HG02981 (cell line): ENCODE measurements at regions not wholly inside any gene's neighbourhood (a gene's known extent, or its start where the extent isn't known, plus 50 kb on each side); places are given as distances from the start of the nearest gene placed in this dataset.

Experiments used
- ATAC-seq: cut with Tn5 transposase; IDR thresholded peaks from one replicate; pipeline ENCODE4 v1.9.1; 2021; ENCODE audit warnings: mild to moderate bottlenecking, moderate library complexity; ENCODE audit not compliant: unreplicated experiment

DNA sequence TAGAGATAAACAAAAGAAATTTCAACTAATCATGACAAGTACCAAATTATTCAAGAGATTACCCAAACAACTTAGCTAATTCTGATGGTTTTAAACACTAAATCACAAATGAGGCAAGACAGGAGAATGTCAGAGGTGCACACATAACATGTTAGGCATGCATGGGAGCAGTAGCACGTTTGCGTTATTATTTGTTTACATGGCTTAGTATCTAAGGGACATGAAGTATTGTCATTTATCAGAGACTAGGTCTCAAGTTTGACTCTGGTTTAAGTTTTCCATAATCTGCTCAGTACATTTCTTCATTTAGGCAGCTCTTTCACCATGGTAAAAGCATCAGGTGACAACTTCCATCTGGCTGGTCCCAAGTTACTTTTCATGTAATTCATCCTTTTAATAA lies 244.1 kb upstream of the TNC start:
- no peak for ATAC-seq

DNA sequence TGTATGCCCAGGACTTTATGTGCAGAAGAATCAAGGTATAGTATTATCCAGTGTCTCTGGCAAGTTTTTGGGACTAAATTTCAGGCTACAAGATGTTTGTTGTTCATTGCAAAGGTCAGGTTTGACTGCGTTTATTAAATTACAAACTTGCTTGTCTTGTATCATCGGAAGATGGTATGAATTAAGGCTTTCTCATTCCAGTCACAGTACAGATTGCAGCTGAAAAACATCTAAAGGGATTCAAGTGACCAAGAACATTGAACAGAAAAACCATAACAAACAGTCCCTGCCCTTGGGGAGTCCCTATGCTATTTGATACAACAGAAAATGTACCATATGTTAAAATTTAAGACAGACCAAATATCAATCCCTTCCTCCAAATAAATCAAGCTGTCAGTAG lies 244.7 kb upstream of the TNC start:
- no peak for ATAC-seq

DNA sequence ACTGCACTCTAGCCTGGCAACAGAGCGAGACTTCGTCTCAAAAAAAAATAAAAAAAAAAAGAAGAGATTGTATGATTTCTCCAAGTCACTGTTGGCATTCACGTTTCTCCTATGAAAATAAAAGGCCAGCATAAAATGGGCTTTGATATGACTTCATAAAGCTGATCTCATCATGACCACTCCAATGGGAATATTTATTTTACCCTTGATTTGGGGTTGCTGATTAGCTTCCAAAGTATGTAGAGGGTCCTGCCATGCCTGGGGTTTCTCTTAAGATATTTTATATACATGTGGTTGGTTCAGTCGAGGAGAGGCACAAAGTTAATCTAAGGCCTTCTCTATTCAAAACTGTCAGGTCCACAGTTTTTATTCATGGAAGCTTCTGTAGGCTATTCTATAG lies 247.0 kb upstream of the TNC start:
- ATAC-seq, result no peak

DNA sequence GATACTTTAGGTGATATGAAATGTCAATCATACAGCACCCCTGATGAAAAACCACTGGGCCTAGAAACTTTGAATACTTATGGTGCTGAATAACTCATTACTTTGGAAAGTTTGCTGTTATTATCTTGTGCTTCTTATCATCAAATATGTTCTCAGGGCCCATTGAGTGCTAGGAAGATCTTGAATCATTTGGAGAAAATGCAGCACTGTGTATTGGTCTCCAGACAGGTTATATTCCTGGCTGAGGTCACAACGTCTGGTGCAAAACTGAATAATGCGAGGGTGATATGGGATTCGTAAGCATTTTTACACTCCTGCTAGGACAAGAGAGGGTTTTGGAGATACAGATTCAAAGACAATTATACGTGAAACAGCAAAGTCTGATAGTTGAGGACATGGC lies 249.4 kb upstream of the TNC start:
- ATAC-seq, result no peak

GRCh38 chr9:115367780-115368525 lies 250.0 kb upstream of the TNC start:
- ATAC-seq, result no peak

- no peak for ATAC-seq
Observed at GRCh38 chr9:115369322-115369957, 251.5 kb upstream of the TNC start.

- ATAC-seq, result peak; percentile 99
Observed at GRCh38 chr9:115373000-115373709, 255.2 kb upstream of the TNC start.

- no peak for ATAC-seq
Observed at GRCh38 chr9:115373710-115374045, 255.7 kb upstream of the TNC start.

- no peak for ATAC-seq
Observed at GRCh38 chr9:115374724-115375268, 256.8 kb upstream of the TNC start.

- ATAC-seq, result no peak
Observed at GRCh38 chr9:115378241-115378640, 260.3 kb upstream of the TNC start.

GRCh38 chr9:115378758-115379157 lies 260.8 kb upstream of the TNC start:
- ATAC-seq, result no peak

- no peak for ATAC-seq
Observed at GRCh38 chr9:115379719-115380118, 261.8 kb upstream of the TNC start.

GRCh38 chr9:115382865-115383264 lies 264.9 kb upstream of the TNC start:
- no peak for ATAC-seq

GRCh38 chr9:115385383-115386122 lies 267.6 kb upstream of the TNC start:
- no peak for ATAC-seq

DNA sequence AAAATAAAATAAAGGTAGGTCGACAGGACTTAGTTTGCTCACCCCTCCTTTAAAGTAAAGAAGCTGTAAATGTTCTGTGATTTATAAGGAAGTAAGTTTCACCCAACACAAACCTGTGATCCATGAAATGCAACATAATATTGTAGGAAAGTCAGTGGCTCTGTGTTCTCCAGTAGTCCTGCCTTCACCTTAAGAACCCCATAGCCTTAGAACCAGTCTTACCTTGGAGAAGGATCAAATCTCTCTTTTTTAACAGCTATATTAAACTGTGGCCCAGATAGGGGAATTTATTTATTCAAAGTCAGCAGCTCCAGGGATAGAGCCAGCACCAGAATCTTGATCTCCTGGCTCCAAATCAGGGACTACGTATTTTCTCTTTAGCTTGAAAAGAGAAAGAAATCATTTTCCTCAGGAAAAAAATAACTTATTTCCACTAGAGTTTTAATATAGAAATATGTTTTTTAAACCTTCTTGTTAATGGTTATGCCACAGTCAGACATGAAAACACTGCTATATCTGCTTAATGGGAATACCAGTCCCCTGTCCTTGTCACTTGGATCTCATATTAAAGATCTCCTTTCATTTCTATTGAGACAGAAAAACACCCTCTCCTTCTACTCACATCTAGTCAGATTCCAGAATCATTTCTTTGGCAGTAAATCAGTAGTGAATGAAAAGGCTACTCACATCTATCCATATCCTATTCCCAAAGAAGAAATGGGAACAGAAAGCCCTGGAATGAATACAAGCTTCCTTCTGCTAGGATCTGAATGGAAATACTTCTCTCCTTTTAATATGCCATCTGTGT lies 269.2 kb upstream of the TNC start:
- ATAC-seq, result no peak

GRCh38 chr9:115391168-115391825 lies 273.3 kb upstream of the TNC start:
- ATAC-seq, result no peak

DNA sequence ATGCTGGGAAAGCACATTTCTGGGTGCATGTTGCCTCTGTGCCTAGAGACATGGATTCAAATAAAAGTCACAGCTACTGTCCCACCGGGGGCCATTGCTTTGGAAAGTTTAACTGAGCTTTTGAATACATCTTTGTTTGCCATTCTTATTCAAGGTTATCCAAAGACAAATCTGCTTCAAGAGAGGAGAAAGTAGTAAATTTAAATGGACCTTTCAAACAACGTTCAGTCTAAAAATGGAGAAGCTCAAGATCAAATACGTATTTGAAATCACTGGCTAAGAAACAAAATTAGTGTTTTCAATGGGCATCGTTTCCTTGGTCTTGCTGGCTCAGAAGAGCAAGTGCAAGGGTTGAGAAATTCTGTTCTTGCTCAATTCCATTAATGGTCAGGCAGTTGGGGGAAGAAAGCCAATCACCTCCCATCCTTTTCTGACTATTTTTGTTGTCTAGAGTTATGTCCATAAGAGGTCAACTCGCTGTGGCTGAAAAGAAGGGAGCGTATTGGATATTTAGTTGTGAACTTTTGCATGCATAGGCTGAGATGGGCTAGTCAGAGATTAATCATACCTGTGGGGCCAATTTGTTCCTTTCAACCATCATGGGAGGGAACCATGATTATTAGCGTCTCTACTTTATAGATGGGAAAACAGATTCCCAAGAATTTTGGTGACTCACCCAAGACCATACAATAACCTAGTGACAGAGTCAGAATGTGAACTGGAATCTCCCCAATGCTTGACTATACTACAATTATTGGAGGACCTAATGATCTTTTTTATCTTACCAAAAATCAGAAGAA lies 276.2 kb upstream of the TNC start:
- ATAC-seq, result no peak

DNA sequence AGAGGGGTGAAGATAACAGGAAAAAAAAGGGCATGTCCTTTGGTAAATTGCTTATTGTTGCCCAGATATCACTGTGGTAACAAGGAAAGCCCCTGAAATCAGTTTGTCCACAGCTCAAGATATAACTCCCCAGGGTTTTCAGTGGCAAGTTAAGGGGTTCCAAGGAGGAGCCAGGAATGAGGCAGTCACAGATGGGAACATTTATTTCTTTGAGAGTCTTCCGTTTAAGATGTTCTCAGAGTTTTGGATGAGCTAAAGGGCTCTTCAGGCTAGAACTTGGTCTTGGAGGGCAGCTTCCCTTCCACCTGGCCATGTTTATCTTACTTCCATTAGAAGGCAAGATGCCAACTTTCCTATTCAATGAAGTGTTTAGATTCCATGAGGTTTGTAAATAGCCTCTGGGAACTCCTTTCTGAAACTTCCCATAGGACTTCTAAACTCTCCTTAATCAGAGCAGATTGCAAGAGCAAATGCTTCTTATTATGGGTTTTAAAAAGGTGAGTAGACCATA lies 277.6 kb upstream of the TNC start:
- ATAC-seq, result no peak

DNA sequence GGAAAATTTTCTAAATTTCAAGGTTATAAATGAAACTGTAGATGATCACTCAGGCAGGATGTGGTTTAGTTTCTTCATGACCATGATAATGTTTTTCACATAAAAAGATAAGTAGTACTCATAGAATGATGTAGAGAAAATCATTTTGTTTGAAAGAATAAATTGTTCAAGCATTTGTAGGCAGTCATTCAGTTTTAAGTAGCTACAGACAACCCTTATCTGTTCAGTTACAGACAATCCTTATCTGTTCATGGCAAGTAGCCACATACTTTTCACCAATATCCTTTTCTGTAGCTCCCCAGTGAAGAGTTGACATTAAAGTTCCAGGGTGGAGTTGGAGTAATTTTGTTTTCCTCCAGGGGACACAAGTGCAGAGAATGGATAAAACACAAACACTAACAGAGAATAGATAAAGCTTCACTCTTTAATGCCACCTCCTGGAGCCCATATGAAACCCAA lies 278.1 kb upstream of the TNC start:
- no peak for ATAC-seq
